ENCODE measurements at regions not wholly inside any gene's neighbourhood (a gene's known extent, or its start where the extent isn't known, plus 50 kb on each side); places are given as distances from the start of the nearest gene placed in this dataset.

GRCh38 chr2:217279140-217279539 lies 419.3 kb upstream of the TNP1 start:
- H3K27ac ChIP-seq = no peak overlapping the region
- DNase-seq = no peak
- H3K36me3 ChIP-seq = no peaks in the 10 kb centered on the region
- no peaks in the 10 kb centered on the region for H3K9me3 ChIP-seq
- ATAC-seq = no peak
- no peaks in the 10 kb centered on the region for H3K27me3 ChIP-seq
- H3K4me1 ChIP-seq = no peaks in the 10 kb centered on the region
- intact Hi-C loops (cut with DNase I) = no loop called here
- 45% methylated on average over 3 of the region's 3 CpGs for WGBS (ENCODE audit: insufficient coverage, low coverage, low lambda C conversion rate, missing lambda C conversion rate)
- TF ChIP-seq POLR2A (IDR thresholded peaks at IDR 0.05) = no peak
- TF ChIP-seq, protein P1, sequence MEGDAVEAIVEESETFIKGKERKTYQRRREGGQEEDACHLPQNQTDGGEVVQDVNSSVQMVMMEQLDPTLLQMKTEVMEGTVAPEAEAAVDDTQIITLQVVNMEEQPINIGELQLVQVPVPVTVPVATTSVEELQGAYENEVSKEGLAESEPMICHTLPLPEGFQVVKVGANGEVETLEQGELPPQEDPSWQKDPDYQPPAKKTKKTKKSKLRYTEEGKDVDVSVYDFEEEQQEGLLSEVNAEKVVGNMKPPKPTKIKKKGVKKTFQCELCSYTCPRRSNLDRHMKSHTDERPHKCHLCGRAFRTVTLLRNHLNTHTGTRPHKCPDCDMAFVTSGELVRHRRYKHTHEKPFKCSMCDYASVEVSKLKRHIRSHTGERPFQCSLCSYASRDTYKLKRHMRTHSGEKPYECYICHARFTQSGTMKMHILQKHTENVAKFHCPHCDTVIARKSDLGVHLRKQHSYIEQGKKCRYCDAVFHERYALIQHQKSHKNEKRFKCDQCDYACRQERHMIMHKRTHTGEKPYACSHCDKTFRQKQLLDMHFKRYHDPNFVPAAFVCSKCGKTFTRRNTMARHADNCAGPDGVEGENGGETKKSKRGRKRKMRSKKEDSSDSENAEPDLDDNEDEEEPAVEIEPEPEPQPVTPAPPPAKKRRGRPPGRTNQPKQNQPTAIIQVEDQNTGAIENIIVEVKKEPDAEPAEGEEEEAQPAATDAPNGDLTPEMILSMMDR (IDR thresholded peaks at IDR 0.05) = no peak
- H3K4me3 ChIP-seq = no peak overlapping the region

GRCh38 chr2:217277646-217278398 lies 418.0 kb upstream of the TNP1 start:
- Histone ChIP-seq H3K9me3 (no peaks in the 10 kb centered on the region), H3K4me1 (no peaks in the 10 kb centered on the region), H3K27me3 (no peaks in the 10 kb centered on the region), H3K4me3 (no peak overlapping the region), H3K36me3 (no peaks in the 10 kb centered on the region), H3K27ac (no peak overlapping the region)
- intact Hi-C loops (cut with DNase I) = no loop called here
- DNase-seq (no peak), ATAC-seq (no peak)
- WGBS (ENCODE audit: insufficient coverage, low coverage, low lambda C conversion rate, missing lambda C conversion rate) = 59% methylated on average over 7 of the region's 8 CpGs
- TF ChIP-seq, protein P1 (IDR thresholded peaks at IDR 0.05) = no peak
- no peak for TF ChIP-seq POLR2A (IDR thresholded peaks at IDR 0.05)

GRCh38 chr2:217276433-217276832 lies 416.6 kb upstream of the TNP1 start:
- no peak overlapping the region for H3K4me3 ChIP-seq
- H3K36me3 ChIP-seq = no peaks in the 10 kb centered on the region
- H3K4me1 ChIP-seq = no peaks in the 10 kb centered on the region
- no peak for TF ChIP-seq POLR2A (IDR thresholded peaks at IDR 0.05)
- TF ChIP-seq, protein P1 (IDR thresholded peaks at IDR 0.05) = no peak
- no peaks in the 10 kb centered on the region for H3K27me3 ChIP-seq
- H3K9me3 ChIP-seq = no peaks in the 10 kb centered on the region
- 68% methylated on average over 4 of the region's 4 CpGs for WGBS (ENCODE audit: insufficient coverage, low coverage, low lambda C conversion rate, missing lambda C conversion rate)
- DNase-seq = no peak
- no peak for ATAC-seq
- no peak overlapping the region for H3K27ac ChIP-seq
- intact Hi-C loops (cut with DNase I) = no loop called here

GRCh38 chr2:217275091-217275490 lies 415.2 kb upstream of the TNP1 start:
- Histone ChIP-seq H3K27ac (no peak overlapping the region), H3K36me3 (no peaks in the 10 kb centered on the region), H3K4me1 (no peaks in the 10 kb centered on the region), H3K27me3 (no peaks in the 10 kb centered on the region), H3K9me3 (no peaks in the 10 kb centered on the region), H3K4me3 (no peak overlapping the region)
- TF ChIP-seq POLR2A (IDR thresholded peaks at IDR 0.05) = no peak
- TF ChIP-seq, protein P1 (IDR thresholded peaks at IDR 0.05) = no peak
- ATAC-seq (no peak), DNase-seq (no peak)
- intact Hi-C loops (cut with DNase I) = no loop called here
- 68% methylated on average over 5 of the region's 5 CpGs for WGBS (ENCODE audit: insufficient coverage, low coverage, low lambda C conversion rate, missing lambda C conversion rate)
